ENCODE measurements at regions not wholly inside any gene's neighbourhood (a gene's known extent, or its start where the extent isn't known, plus 50 kb on each side); places are given as distances from the start of the nearest gene placed in this dataset.

GRCh38 chr4:82248903-82249632 lies 124.7 kb downstream of the HNRNPD start:
- TF ChIP-seq, protein P1, sequence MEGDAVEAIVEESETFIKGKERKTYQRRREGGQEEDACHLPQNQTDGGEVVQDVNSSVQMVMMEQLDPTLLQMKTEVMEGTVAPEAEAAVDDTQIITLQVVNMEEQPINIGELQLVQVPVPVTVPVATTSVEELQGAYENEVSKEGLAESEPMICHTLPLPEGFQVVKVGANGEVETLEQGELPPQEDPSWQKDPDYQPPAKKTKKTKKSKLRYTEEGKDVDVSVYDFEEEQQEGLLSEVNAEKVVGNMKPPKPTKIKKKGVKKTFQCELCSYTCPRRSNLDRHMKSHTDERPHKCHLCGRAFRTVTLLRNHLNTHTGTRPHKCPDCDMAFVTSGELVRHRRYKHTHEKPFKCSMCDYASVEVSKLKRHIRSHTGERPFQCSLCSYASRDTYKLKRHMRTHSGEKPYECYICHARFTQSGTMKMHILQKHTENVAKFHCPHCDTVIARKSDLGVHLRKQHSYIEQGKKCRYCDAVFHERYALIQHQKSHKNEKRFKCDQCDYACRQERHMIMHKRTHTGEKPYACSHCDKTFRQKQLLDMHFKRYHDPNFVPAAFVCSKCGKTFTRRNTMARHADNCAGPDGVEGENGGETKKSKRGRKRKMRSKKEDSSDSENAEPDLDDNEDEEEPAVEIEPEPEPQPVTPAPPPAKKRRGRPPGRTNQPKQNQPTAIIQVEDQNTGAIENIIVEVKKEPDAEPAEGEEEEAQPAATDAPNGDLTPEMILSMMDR (IDR thresholded peaks at IDR 0.05 in 8 of 11, conservative IDR thresholded peaks at IDR 0.05 in 3 of 11): no peak
- TF ChIP-seq POLR2A (IDR thresholded peaks at IDR 0.05): no peak

Measured in spleen (tissue), 7 donors.